Left ventricle myocardium superior (tissue), 1 donor: ENCODE measurements at regions not wholly inside any gene's neighbourhood (a gene's known extent, or its start where the extent isn't known, plus 50 kb on each side); places are given as distances from the start of the nearest gene placed in this dataset.

Source experiments
- ATAC-seq: fragments of 200-7000 bp; cut with Tn5 transposase; one replicate; pipeline ENCODE4 v1.9.1; 2020; ENCODE audit warnings: mild to moderate bottlenecking, moderate library complexity
- DNase-seq: peaks from one replicate; pipeline ENCODE4 v3.0.0-alpha.2; 2020
- intact Hi-C: fragments of 100-400 bp; cut with micrococcal nuclease; formaldehyde crosslinking; loops from one replicate; pipeline ENCODE4 v1.11.0; 2022
- donor health status: DM: no; HTN: yes; CAD: no; lungs with severe emphysema.

DNA sequence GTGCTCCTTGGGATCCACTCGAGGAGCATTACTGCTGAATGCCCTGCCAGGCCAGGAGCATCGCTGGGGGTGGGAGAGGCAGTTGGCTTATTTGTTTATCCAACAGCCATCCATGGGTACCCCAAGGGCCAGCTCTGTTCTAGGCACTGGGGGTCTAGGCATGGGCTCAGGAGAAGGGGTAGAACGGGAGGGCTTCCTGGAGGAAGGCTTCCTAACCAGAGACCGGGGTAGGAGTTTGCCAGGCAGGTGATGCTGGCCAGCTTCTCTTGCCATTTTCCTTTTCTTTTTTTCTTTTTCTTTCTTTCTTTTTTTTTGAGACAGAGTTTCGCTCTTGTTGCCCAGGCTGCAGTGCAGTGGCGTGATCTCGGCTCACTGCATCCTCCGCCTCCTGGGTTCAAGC is 241.0 kb downstream of the SEC14L1 start:
- DNase-seq, result no peak
- no peak for ATAC-seq
- intact Hi-C loops, result no loop called here

- ATAC-seq (no peak), DNase-seq (no peak)
- intact Hi-C loops, result no loop called here
Observed at GRCh38 chr17:77382356-77382911, 241.7 kb downstream of the SEC14L1 start.

DNA sequence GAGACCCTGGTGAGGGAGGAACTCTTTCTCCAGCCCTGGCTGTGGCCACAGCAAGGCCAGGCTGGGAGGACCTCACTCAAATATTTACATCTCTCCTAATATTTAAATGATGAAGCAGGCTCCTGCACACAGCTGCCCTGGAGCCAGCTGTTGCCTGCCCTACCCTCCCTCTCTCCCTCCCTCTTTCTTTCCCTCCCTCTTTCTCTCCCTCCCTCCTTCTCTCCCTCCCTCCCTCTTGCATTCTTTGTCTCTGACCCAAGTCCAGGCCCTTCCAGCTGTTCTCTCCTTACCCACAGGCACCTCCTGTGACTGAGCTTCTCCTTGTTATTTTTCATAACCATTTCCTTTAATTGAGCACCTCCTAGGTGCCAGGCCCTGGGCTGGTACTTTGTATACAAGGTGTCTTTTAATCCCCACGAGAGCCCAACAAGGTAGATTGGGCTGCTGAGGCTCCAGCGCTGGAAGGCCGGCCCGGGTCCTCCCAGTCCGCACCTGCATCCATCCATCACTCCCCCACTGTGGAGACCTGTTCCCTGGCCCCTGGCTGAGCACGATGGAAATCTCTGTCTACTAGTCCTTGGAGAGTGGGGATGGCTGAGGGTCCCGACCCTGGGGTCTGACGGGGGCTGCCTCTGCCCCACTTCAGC is 242.3 kb downstream of the SEC14L1 start:
- intact Hi-C loops, result no loop called here
- ATAC-seq (peak; percentile 9), DNase-seq (no peak)

DNA sequence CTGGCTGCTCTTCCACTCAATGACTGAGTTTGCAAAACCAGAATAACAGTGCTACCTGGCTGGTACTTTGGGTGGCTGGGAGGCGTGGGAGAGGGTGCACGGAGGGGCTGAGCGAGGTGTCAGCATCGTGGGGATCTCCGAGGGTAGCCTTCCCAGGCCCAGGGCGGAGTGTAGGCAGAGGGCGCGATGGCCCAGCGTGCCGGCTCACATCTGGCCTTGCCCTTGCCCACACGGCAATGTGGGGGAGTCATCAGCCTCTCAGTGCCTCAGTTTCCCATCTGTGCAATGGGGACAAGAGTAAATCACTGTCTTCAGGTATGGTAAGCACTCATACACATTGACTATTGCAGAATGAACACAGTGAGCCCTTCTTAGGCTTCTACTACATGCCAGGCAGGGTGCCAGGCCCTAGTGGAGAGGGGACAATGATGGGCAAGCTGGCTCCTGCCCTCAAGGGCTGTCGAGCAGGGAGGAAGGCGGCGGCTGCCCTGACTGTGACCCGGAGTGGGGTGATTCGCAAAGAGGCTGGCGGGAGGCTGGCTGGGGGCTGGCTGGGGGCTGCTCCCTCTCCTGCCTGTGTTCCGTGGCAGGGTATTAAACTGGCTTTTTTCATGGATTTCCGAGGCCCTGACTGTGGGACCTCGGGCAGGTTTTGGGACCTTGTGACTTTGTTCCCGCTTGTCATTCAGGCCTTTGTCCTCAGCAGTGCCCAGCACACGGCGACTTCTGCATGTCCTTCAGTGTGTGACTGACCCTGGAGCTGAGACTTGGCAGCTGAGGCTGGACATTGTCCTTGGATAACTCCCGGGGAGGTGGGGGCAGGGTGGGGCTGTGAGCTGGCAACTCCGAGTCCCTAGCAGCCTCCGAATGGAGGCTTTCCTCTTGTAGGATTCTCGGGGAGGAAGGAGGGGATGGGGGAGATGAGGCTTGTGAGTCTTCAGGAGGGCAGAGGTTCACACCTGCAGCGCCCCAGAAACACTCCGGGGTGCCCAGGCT is 243.1 kb downstream of the SEC14L1 start:
- ATAC-seq (peak; percentile 76), DNase-seq (peak; percentile 86)
- intact Hi-C loops, result no loop called here

DNA sequence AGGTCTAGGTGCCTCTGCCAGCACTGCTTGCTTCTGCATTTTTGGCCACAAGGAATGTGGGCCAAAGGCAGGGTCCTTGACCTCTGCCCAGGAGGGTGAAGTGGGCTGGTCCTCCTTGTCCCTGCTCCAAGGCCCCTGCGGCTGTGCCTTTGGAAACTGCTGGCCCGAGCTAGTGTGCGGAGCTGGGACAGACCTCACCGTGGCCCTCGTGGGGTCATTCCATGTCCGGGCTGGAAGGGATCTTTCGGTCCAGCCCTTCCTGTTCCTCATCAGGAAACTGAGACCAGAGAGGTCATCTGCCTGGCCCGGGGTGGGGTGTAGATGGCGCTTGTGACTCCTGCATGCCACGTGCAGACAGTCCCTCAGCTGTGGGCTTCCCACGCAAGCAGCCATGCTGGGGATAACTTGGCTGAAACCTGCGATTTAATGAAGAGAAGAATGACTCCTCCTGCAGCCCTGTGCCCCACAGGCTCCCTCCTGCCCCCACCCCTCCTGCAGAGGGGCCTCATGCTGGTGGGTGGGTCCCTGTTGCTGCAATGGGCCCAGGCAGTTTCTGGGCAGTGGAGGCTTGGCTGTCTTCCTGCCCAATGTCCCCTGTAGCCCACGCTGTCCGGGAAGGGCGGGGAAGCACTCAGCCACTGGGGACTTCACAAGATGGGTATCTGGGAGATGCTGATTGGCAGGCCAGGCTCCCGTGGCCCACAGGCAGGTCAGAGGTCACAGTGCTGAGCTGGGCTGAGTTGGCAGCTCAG is 245.2 kb downstream of the SEC14L1 start:
- ATAC-seq (peak; percentile 12), DNase-seq (peak; percentile 67)
- intact Hi-C loops, result no loop called here

DNA sequence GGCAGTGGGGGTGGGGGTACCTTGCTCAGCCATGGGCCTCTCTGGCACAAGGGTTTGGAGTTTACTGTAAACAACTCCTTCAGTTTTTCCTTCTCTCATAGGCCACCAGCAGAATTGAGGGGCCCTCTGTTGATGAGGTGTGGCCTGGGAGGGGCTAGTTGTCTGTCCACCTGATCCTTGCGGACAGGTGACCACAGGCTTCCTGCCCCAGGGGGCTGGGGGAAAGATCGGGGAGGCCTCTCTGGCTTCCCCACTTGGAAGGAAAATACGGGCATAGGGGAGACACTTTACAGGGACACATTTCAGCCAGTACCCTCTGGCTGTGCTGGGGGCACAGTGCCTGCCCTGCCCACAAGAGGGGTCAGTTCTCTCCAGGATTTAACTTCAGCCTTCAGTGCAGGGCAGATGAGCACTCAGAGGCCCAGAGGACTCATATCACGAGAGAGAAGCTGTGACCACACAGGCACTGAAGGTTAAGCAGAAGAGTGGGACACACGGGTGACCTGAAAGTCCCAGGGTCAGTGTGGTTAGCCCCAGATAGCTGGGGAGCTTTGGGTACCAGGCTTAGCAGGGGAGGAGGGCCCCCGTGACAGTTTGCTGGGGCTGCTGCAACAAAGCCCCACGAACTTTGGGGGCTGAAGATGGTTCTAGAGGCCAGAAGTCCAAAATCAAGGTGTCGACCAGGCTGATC is 245.9 kb downstream of the SEC14L1 start:
- intact Hi-C loops, result no loop called here
- DNase-seq (no peak), ATAC-seq (no peak)

GRCh38 chr17:77387891-77388290 is 247.1 kb downstream of the SEC14L1 start:
- intact Hi-C loops, result no loop called here
- DNase-seq, result no peak
- no peak for ATAC-seq

GRCh38 chr17:77388384-77389306 is 247.9 kb downstream of the SEC14L1 start:
- DNase-seq, result no peak
- intact Hi-C loops, result no loop called here
- ATAC-seq, result no peak

DNA sequence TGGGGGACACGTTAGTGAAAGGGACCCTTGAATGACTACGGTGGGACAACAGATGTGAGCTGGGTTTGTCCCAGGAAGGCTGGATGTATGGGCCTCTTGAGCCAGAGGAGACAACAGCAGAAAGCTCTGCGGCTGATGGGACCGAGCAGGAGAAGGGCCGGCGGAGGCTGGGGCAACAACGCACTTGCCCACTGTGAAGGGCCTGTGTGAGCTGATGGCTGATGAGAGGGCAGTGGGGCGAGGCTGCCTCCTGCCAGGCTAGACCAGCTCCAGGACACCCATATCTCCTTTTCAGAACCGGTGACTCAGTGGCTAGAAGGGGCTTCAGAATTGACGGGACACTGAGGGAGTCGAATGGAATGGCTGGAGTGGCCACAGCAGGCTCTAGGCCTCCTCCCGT is 250.1 kb downstream of the SEC14L1 start:
- ATAC-seq (no peak), DNase-seq (no peak)
- intact Hi-C loops, result no loop called here

GRCh38 chr17:77391668-77392375 is 251.1 kb downstream of the SEC14L1 start:
- intact Hi-C loops, result no loop called here
- ATAC-seq, result peak; percentile 33
- DNase-seq, result peak; percentile 68

GRCh38 chr17:77392376-77393273 is 251.9 kb downstream of the SEC14L1 start:
- intact Hi-C loops, result no loop called here
- ATAC-seq (peak; percentile 51), DNase-seq (peak; percentile 75)

- intact Hi-C loops, result no loop called here
- DNase-seq, result no peak
- no peak for ATAC-seq
Observed at GRCh38 chr17:77393274-77393600, 252.5 kb downstream of the SEC14L1 start.

DNA sequence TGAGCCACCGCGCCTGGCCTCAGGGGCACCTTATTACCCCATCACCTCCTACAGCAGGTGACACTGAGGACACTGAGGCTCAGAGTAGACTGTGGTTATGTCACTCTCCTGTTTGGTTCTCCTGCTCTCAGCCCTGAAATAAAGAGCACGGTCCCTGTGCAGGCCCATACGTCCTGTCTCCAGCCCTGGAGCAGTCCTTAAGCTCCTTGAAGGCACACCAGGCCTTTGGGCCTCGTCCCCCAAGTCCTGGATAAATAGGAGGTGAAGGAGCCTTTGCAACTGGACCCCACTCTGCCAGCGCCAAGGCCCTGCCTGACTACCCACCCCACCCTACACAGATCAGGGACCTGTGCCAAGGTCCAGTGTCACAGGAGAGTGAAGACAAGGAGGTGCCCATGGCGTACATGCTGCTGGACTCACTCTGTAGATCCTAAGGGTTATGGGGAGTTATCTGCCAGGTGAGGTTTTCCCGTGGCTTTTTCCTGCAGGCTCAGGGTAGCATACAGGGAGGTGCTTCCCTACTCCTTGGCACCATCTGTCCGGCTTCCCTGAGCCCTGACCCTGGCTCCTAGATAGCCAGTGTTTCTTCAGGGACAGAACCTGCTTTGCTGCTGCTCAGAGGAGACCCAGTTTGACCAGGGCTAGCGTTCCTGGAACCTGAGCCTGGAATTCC is 253.2 kb downstream of the SEC14L1 start:
- ATAC-seq (no peak), DNase-seq (no peak)
- intact Hi-C loops, result no loop called here

DNA sequence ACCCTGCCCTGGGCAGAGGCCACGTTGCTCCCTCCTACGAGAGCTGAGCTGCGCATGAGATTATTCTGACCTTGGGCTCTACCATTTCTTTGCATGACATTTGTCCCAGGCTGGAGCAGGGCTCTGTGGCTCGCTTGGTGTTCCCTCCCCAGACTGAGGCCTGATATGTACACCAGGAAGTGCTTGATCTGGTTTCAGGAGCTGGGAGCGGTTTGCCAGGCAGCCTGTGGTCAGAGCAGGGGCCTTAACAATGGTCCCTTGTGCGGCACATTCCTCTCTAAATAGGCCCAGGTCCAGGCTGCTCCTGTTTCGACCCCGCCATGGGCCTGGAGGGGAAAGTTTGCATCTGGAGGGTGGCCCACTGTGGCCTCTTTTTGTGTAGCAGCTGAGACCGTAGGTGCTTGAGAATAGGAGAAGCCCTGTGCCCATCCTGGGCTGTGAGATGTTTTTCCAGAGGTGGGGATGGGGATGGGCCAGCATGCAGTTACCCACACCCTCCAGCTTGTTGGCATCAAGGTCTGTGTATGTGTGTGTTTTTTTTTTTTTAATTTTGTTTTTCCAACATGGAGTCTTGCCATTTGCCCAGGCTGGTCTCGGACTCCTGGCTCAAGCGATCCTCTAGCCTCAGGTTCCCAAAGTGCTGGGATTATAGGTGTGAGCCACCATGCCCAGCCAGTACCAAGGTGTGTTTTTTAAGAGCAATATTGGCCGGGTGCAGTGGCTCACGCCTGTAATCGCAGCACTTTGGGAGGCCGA is 253.9 kb downstream of the SEC14L1 start:
- intact Hi-C loops, result no loop called here
- DNase-seq (no peak), ATAC-seq (peak; percentile 40)

- ATAC-seq (no peak), DNase-seq (no peak)
- intact Hi-C loops, result no loop called here
Observed at GRCh38 chr17:77395501-77396048, 254.8 kb downstream of the SEC14L1 start.
